ENCODE measurements at regions not wholly inside any gene's neighbourhood (a gene's known extent, or its start where the extent isn't known, plus 50 kb on each side); places are given as distances from the start of the nearest gene placed in this dataset.

GRCh38 chr2:23077596-23077995 lies 307.4 kb upstream of the KLHL29 start:
- DNase-seq (ENCODE audit: low spot score) = no peak

GRCh38 chr2:23078784-23079434 lies 306.1 kb upstream of the KLHL29 start:
- DNase-seq (ENCODE audit: low spot score) = no peak

DNA sequence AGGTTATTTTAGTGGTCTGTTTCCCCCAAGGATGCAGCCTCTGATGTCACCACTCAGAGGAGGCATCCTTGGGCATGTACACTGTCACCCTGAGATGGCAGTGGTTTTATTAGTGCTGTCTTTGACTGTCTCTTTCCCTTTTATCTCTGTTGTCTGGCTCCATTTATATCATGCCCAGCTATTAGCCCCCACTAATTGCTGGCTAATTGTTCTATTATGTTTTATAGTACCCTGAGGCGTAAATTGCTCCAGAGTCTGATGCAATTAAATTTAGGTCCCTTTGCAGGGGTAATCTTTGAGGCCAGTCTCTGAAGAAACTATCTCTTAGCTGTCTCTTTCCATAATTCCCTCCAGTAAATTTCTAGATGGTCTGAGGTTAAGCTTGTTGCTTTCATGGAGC lies 301.0 kb upstream of the KLHL29 start:
- no peak for DNase-seq (ENCODE audit: low spot score)

GRCh38 chr2:23091019-23091418 lies 294.0 kb upstream of the KLHL29 start:
- DNase-seq (ENCODE audit: low spot score) = no peak

GRCh38 chr2:23091900-23092299 lies 293.1 kb upstream of the KLHL29 start:
- no peak for DNase-seq (ENCODE audit: low spot score)

- DNase-seq (ENCODE audit: low spot score) = no peak
Measured at GRCh38 chr2:23092831-23093230, 292.1 kb upstream of the KLHL29 start.

DNA sequence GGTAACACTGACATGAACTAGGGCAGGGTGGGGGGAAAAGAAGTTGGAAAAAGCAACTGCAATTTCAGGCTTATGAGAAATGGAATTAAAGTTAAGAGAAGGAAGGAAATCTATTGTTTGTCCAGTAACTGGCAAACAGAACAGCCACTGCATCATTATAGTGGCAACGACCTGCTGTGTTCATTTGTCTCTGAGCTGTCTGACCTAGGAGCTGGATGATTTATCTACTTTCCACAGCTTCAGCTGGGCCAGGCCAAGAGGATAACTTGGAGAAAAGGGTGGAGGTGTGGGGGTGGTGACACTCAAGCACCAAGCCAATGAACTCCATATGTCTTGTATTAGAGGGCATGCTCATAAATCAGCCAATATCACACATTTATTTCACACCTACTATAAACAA lies 291.5 kb upstream of the KLHL29 start:
- no peak for DNase-seq (ENCODE audit: low spot score)

- DNase-seq (ENCODE audit: low spot score) = no peak
Measured at GRCh38 chr2:23096906-23097602, 287.9 kb upstream of the KLHL29 start.

- DNase-seq (ENCODE audit: low spot score) = no peak
Measured at GRCh38 chr2:23100406-23100805, 284.6 kb upstream of the KLHL29 start.

GRCh38 chr2:23106242-23106785 lies 278.7 kb upstream of the KLHL29 start:
- DNase-seq (ENCODE audit: low spot score) = no peak

- DNase-seq (ENCODE audit: low spot score) = no peak
Measured at GRCh38 chr2:23107327-23107941, 277.5 kb upstream of the KLHL29 start.

DNA sequence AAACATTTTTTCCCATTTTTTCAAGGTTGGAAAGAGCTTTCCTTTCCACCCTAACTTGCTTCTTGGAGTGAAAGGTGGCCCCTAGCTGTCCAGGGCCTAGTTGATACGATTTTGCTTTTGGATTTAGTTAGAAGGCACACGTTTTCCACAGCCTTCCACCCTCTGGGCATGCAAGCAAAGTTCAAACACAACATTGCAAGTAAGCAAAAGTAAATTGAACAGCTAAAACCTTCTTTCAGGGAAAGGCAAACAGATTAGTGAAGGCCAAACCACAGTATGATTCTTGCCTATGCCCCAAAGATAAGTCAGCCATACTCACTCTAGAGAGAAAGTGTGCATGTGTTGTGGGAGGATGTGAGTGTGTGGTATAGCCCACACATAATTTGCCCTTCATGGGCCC lies 273.7 kb upstream of the KLHL29 start:
- no peak for DNase-seq (ENCODE audit: low spot score)

- no peak for DNase-seq (ENCODE audit: low spot score)
Measured at GRCh38 chr2:23112517-23112916, 272.5 kb upstream of the KLHL29 start.

DNA sequence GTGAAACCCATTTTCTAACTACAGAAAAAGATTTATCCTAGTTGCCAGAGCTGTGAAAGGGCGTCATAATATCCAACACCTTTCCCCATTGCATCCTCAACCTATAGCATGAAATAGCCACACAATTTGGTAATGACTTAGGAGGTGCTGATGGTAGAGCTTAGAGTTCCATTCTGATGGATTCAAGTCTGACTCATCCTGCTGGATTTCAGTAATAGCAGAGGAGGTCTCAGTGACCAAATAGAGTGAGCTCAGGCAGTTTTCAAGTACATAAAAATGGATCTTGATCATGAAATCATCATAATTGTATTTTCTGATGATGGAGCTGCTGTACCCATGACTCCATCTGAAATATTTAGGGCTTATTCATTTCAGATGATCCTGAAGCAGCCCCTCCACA lies 270.7 kb upstream of the KLHL29 start:
- DNase-seq (ENCODE audit: low spot score) = no peak

DNA sequence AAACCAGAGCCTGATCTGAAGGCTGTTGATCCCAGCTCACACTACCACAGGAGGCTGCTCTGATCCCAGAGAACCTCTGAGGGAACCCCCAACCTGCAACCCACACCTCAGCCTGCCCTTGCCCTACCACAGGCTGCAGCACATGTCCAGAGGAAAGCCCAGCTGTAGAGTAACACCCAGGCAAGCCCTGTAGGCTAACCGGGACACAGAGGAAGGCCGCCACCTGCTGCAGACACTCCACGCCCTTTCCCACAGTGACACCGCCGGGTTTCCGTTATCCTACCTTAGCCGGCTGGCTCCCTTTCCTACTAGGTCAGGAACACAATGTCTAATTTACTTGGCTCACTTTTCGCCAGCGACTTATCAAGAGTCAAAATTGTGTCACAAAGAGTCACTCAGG lies 266.7 kb upstream of the KLHL29 start:
- DNase-seq (ENCODE audit: low spot score) = no peak

- no peak for DNase-seq (ENCODE audit: low spot score)
Measured at GRCh38 chr2:23118894-23119293, 266.1 kb upstream of the KLHL29 start.

- no peak for DNase-seq (ENCODE audit: low spot score)
Measured at GRCh38 chr2:23120161-23120560, 264.8 kb upstream of the KLHL29 start.

DNA sequence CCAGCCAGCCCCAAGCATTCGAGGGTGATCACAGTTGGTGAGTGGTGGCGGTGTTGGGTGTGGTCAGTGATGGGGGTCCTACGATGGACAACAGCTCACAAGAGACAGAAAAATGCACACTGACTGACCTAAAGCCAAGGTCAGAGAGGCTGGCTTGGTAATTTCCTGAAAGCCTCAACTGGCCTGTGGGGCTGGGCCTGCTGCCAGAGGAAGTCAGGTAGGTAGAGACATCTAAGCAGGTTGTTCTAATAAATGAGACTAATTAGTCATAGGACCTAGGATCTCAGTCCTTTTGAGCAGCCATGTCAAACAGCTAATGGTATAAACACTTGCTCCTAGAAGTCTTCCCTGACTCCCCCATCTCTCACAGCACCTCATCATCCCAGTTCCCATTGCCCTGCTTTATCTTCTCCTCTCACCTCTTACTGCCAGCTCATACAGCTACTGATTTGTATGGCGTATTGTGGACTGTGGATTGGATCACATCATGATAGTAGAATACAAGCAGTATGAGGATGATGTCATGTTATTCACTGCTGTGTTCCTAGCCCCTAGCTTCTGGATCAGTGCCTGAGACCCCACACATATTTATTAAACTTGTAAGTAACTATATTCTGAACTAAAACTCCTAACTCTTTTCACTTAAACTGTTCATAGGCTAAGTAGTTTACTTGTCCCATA lies 262.9 kb upstream of the KLHL29 start:
- DNase-seq (ENCODE audit: low spot score) = no peak

- DNase-seq (ENCODE audit: low spot score) = no peak
Measured at GRCh38 chr2:23122681-23123215, 262.2 kb upstream of the KLHL29 start.

GRCh38 chr2:23123686-23124085 lies 261.3 kb upstream of the KLHL29 start:
- DNase-seq (ENCODE audit: low spot score) = no peak

DNA sequence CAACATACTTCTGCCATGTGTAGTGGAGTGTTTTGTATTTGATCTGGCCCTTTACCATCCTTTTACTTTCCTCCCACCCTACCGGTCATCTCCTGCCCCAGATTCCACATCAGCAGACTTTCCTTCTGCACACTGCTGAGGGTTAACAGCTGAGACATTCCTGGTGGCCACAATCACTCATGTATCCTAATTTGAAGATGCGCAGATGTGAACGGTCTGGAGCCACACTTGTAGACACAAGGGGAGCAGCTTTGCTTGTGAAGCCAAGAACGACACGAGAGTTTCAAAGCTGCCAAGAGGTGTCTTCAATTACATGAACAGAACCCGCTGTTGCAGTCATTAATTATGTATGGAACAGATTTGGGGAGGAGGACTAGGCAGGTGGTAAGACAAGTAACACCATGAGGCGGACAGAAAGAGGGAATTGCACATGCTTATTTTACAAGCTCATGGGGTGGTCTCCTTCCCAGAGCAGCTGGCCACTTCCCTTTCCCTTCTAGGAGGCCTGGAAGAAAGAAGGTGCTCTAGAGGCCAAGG lies 260.7 kb upstream of the KLHL29 start:
- DNase-seq (ENCODE audit: low spot score) = no peak

DNA sequence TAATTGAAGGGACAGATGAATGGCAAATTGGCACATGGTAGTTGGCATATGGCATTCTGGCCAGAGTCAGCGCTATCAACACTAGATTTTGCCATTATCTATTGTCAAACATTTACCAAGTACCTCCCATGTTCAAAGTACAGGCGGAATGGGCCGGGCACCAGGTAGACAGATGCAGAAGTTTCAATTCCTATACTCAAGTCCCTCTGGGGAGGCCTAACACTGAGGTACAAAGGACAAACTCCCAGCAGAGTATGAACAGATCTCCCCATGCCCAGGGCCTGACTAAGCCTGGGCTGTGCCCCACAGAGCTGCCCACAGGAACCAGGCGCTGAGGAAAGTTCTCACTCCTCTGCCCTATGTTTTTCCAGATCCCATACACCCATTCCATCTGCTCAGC lies 257.5 kb upstream of the KLHL29 start:
- no peak for DNase-seq (ENCODE audit: low spot score)
